ENCODE measurements at regions not wholly inside any gene's neighbourhood (a gene's known extent, or its start where the extent isn't known, plus 50 kb on each side); places are given as distances from the start of the nearest gene placed in this dataset.

DNA sequence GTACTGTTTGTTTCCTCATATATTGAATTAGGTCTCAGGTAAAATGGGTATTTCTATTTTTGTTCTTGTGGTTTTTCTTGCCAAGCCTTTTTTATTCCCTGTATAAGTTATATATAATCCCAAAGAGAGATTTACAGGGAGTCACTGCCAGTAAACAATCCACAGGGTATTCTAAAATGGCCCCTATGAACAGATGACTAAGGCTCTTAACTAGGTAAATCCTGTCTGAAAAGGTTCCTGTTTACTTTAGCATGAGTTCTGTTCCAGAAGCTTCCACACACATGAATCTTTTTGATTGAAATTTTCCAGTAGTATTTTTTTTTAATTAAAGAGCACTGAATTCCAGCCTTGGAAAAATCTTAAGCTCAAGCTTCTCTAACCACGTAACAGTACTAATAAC is 552.8 kb upstream of the CCDC179 start:
- TF ChIP-seq EZH2phosphoT487 (IDR thresholded peaks at IDR 0.05; ENCODE audit: low read length) = no peak
- TF ChIP-seq, protein P1, sequence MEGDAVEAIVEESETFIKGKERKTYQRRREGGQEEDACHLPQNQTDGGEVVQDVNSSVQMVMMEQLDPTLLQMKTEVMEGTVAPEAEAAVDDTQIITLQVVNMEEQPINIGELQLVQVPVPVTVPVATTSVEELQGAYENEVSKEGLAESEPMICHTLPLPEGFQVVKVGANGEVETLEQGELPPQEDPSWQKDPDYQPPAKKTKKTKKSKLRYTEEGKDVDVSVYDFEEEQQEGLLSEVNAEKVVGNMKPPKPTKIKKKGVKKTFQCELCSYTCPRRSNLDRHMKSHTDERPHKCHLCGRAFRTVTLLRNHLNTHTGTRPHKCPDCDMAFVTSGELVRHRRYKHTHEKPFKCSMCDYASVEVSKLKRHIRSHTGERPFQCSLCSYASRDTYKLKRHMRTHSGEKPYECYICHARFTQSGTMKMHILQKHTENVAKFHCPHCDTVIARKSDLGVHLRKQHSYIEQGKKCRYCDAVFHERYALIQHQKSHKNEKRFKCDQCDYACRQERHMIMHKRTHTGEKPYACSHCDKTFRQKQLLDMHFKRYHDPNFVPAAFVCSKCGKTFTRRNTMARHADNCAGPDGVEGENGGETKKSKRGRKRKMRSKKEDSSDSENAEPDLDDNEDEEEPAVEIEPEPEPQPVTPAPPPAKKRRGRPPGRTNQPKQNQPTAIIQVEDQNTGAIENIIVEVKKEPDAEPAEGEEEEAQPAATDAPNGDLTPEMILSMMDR (IDR thresholded peaks at IDR 0.05; ENCODE audit: low read length) = no peak

All from MM.1S (cell line).